CD4-positive, alpha-beta T cell treated with Interleukin-4 for 4 hours (primary cell): ENCODE measurements at regions not wholly inside any gene's neighbourhood (a gene's known extent, or its start where the extent isn't known, plus 50 kb on each side); places are given as distances from the start of the nearest gene placed in this dataset.
A peak's percentile ranks its signal among the peaks of the same experiment; 100 is the strongest.

Experiments
- DNase-seq: peaks from one replicate; pipeline ENCODE4 v3.0.0-alpha.2; 2020

- DNase-seq, result no peak
These were observed 88.2 kb upstream of the ABI3BP start for GRCh38 chr3:101081446-101081845.

DNA sequence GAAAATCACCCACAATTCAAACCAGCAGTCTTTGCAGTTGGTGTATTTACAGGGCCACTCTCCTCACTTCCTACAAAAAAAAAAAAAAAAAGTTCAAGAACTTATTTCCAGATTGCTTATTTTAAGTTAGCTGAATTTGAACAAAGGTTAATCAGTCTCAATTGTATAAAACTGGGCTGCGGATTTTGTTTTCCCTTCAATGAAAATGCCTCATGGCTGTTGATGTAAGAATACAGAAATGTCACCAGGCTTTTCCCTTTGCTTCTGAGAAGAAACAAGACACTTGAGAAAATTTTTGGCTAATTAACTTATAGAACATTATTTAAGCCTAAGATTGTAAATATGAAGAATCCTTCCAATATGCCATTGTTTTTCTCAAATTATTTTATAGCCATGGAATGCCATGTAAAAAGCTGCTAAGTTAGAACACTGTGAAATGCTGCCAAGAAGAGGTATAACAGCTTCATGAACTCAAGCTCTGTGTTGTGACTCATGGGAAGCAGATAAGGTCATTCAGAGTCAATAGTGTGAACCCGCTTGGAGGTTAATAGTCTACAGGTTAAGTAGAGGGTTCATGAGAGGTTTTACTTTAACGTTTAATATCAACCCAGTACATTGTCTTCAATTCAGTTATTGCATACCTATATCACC lies 84.3 kb upstream of the ABI3BP start:
- DNase-seq, result no peak

- DNase-seq, result no peak
These were observed 81.3 kb upstream of the ABI3BP start for GRCh38 chr3:101074518-101074917.

DNA sequence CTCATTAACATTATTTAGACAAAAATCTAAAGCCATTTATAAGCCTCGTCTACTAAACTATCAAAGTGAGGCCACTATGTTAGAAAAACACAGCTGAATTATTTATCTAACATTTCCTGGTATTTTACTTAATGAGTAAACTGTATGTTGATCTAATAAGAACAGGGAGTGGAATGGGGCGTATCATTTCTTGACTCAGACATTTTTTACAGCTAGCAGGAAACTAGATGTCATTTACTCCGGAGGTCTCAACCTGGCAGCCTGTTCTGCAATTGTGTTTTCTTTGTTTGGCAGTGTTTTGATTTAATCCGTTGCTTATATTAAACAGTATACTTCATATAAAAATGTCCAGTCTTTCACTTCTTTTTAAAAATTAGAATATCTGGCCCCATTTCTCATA lies 79.1 kb upstream of the ABI3BP start:
- DNase-seq, result no peak

DNA sequence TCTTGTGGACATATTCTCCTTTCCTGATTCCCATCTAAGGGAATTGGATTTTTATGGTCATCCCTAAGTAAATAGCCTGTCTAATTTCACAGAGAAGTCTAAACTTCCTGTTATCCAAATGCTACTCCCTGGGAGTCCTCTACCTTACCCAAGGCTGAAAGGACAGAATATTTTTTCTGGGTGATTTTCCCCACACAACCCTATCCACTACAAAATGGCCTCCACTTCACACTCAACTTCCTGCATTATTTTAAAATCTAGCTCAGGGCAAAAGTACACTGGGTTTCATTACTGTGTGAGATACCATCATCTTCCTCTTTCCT lies 77.5 kb upstream of the ABI3BP start:
- no peak for DNase-seq

- DNase-seq, result peak; percentile 41
These were observed 76.9 kb upstream of the ABI3BP start for GRCh38 chr3:101069901-101070798.

DNA sequence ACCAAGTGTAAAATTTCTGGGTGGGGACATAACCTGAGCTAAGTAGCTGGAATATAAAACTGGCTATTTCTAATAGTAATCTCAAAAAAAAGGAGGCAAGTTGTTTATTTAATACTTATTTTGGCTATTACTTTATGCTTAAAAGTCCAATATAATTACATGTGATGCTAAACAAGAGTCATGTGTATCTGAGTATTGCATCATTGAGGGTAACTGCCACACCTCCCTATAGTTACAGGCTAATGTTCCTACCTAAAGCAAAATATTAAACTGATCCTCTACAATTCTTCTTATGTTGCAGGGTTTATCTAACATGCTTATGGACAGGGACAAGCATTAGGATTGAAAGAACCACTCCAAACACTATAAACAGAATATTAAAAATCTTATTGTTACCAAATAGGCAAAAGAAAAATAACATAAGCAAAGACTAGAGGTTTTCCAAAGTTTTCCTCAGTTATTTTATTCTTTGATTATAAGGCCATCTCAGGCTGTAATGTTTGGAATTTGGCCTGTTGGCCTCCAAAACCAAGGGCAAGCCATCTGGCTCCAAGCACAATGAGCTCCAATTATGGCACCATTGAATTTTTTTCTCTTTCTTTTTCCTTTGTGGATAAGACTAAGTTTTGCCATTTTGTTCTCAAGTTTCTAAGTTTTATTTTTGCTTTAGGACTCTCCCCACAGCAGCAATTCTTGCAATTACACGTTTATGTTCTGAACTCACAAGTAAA lies 75.8 kb upstream of the ABI3BP start:
- DNase-seq, result no peak

- DNase-seq, result no peak
These were observed 73.5 kb upstream of the ABI3BP start for GRCh38 chr3:101066711-101067129.

DNA sequence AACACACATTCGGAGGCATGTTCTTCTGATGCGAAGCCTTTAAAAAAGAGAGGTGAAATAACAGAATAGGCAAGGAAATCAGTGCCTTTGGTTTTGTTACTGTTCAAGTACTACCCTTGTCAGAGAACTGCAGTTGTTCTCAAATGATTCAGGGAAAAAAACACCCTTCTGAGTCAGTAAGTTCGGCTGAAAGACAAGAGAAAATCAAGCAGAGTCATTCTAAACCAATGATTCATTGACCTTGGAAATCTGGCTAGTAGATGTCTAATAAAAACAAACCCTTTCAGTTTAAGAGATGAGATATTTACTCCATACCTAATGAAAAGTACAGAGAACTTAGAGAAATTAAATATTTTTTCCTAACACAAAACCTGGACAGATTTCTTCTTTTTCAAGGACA lies 72.7 kb upstream of the ABI3BP start:
- DNase-seq, result no peak

DNA sequence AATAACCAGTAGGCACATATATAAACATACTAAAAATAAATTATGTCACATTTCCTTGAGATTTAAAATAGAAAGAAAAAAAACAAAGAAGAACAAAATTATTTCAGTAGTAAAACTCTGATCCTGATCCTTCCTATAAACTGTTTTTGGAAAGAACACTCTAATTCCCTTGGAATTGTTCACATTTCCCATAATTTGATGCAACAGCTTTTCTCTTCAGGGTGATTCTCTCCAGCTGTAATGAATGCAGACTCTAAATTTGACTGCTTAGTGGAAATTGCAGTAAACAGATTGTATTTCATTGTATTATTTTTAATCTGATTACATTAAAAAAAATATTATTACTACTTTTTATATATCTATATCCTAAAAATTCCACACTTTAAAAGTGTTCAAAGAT lies 70.2 kb upstream of the ABI3BP start:
- no peak for DNase-seq

DNA sequence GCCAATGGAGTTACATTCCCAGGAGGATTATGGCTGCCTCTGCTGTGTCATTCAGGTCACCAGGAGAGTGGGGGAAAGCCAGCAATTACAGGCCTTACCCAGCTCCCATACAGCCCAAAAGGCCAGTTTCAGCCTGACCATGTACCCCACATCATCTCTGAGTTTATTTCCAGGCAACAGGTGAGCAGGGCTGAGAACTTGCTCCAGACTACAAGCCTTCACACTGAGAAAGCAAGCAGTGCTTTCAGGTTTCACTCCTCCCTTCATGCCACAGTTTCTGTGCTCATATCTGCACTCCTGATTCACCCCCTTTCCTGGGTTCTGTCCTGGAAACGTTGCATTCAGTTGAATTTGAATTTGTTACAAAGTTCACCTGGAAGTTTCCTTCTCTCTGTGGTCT lies 68.1 kb upstream of the ABI3BP start:
- DNase-seq, result no peak

- DNase-seq, result no peak
These were observed 57.6 kb upstream of the ABI3BP start for GRCh38 chr3:101050866-101051265.

DNA sequence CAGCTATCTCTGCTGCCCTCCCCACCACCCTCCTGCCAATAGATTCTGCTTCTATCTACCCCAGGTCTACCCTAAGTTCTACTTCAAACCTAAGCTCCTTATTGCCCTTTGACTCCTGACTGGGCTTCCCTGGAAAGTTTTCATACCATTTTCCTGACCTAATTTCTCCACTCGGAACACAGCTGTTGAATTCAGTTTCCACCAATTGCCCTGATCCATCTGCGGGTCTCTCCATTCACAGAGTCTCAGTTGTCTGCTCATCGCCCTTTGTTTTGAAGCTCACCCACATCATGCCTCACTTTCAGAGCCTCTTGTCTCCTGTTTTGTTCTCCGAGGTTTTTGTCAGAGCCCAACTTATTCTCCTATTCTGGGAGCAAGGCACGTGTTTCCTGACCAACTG lies 56.8 kb upstream of the ABI3BP start:
- DNase-seq, result no peak

DNA sequence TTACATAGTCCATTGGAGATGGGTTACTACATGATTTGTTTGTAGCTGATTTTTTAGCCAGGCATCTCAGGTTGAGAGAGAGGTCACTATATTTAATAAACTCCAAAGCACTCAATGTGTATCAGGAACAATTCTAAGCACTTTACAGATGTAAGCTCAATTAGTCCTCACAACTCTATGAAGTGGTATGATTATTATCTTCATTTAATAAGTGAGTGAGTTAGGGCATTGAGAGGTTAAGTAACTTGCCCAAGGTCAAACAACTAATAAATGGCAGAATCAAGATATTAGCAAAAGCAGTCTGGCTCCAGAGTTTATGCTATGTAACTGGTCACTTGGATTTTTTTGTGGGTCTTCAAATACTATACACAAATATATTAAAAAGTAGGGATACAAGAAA lies 56.3 kb upstream of the ABI3BP start:
- DNase-seq, result no peak

DNA sequence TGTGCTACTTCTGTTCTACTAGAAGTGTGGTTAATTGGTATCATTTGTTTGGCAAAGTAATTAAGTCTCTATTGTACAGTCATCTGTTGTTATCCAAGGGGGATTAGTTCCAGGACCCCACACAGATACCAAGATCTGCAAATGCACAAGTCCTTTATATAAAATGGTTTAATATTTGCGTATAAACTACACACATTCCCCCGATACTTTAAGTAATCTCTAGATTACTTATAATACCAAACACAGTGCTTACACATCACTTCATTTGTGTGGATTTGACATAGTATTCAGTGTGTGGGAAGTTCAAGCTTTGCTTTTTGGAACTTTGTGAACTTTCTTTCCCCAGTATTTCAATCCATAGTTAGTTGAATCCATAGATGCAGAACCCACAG lies 50.5 kb upstream of the ABI3BP start:
- DNase-seq, result no peak

DNA sequence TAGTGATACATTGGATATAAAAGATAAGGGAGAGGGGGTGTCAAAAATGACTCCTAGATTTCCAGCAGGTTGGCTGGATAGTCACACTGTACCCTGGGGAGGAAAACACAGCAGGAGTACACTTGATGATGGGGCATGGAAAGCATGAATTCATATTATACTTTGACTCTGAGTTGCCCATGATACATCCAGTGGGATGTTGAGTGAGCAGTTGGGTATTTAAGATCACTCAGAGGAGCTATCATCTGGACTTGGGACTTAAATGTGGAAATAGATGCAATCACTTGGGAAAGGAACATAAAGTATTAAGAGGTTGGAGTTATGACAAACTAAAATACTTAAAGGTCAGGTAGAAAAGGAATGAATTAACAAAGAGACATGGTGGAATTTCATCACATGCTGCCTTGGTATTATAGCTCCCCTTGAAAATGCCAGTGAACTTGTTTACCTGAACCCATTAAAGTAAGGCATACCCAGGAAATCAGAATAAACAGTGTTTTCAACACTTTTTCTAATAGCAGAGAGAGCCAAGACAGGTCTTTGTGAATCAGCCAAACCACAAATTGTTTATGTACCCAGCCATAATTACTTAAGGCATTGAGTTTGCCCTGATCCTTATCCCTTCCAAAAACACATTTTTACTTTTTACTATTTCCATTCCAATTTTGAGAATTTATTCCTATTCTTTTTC lies 49.9 kb upstream of the ABI3BP start:
- DNase-seq, result no peak
